ENCODE measurements at regions not wholly inside any gene's neighbourhood (a gene's known extent, or its start where the extent isn't known, plus 50 kb on each side); places are given as distances from the start of the nearest gene placed in this dataset.

DNA sequence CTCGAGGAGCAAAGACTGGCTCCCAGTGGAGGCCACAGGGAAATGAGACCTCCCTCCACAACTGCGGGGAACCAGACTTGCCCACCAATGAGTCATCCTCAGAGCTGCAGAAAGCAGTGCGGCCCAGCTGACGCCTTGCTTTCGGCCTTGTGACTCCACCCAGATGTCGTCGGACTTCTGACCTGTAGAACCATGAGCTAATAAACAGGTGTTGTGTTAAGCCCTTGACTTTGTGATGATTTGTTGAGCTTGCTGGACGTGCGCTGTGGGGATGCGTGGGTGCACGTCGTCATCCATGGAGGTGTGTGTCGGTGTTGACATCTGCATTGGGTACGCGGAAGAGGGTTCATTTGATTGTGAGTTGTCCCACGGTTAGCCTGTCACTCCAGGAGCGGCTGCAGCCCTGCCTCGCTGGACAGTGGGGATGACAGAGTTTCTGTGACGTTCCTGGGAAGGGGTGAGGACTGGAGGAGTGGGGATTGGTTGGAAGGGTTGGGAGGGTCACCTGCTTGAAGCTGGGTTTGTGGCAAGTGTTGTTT, 154.1 kb downstream of the SH3BP4 start:
- Histone ChIP-seq H3K27ac (ENCODE audit: low read depth) (no peak overlapping the region), H2AFZ (no peak overlapping the region), H4K20me1 (replicated peaks; ENCODE audit: insufficient read depth) (no peaks in the 10 kb centered on the region), H3K4me2 (no peak overlapping the region), H3K27me3 (ENCODE audit: insufficient read depth) (no peaks in the 10 kb centered on the region), H3F3A (replicated peaks; ENCODE audit: low read depth) (no peaks in the 10 kb centered on the region), H3K36me3 (ENCODE audit: insufficient read depth) (no peaks in the 10 kb centered on the region), H3K4me3 (no peak overlapping the region), H3K79me2 (replicated peaks; ENCODE audit: insufficient read depth) (no peaks in the 10 kb centered on the region), H3K9me2 (ENCODE audit: insufficient read depth) (no peaks in the 10 kb centered on the region), H3K4me1 (ENCODE audit: insufficient read depth) (no peaks in the 10 kb centered on the region)
- DNase-seq (ENCODE audit: low spot score) (no peak), ATAC-seq (no peak)
- Mint-ChIP-seq H3K4me3 (no peak overlapping the region), H3K27ac (no peak overlapping the region), H3K9me3 (no peaks in the 10 kb centered on the region), H3K27me3 (ENCODE audit: insufficient read depth, low read depth, poor library complexity) (peaks cover 1% of the 10 kb centered on the region), H3K36me3 (ENCODE audit: low read depth) (no peaks in the 10 kb centered on the region), H3K4me1 (peaks cover 9% of the 10 kb centered on the region)
- TF ChIP-seq EZH2 (IDR thresholded peaks at IDR 0.05; ENCODE audit: low read depth, unreplicated experiment) = no peak
- TF ChIP-seq ETS1 (IDR thresholded peaks at IDR 0.05) = no peak

DNA sequence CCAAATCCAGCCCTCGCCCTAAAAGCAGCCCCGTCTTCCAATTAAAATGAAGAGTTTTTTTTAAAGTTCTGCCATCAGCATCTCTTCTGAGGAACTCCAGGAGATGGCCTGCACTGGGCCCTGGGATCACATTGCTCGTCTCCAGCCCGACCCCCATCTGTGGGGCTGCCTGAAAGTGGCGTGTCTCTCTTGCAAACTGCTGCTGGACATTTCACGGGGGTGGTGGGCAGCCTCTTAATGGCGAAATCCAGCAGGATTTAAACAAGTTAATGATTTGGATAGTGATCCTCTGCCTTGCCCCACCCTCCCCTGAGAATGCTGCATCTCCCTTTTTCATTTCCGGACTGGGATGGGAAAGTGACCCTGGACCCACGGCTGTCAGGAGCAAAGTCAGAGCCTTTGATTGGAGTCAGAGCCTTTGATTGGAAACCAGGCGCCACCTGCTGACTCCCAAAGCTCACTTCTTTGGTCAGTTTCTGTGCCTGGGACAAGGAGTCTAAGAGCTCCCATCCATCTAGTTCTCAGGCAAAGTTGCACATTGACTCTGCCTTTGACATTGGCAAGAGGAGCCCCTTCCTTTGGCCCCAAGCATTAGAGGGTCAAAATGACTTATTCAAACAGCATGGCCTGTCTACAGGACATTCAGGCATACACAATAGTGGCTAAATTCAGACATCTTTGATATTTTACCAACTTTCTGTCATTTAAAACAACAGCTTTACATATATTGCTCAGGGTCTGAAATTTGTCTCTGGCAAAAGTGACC, 155.2 kb downstream of the SH3BP4 start:
- Histone ChIP-seq H3K27ac (ENCODE audit: low read depth) (no peak overlapping the region), H3K9me2 (ENCODE audit: insufficient read depth) (no peaks in the 10 kb centered on the region), H3K27me3 (ENCODE audit: insufficient read depth) (no peaks in the 10 kb centered on the region), H3K4me1 (ENCODE audit: insufficient read depth) (no peaks in the 10 kb centered on the region), H3K79me2 (replicated peaks; ENCODE audit: insufficient read depth) (no peaks in the 10 kb centered on the region), H2AFZ (no peak overlapping the region), H3K4me2 (no peak overlapping the region), H3K36me3 (ENCODE audit: insufficient read depth) (no peaks in the 10 kb centered on the region), H3F3A (replicated peaks; ENCODE audit: low read depth) (no peaks in the 10 kb centered on the region), H4K20me1 (replicated peaks; ENCODE audit: insufficient read depth) (no peaks in the 10 kb centered on the region), H3K4me3 (no peak overlapping the region)
- Mint-ChIP-seq H3K36me3 (ENCODE audit: low read depth) (no peaks in the 10 kb centered on the region), H3K4me1 (peaks cover 9% of the 10 kb centered on the region), H3K27ac (no peak overlapping the region), H3K9me3 (no peaks in the 10 kb centered on the region), H3K4me3 (no peak overlapping the region), H3K27me3 (ENCODE audit: insufficient read depth, low read depth, poor library complexity) (peaks cover 1% of the 10 kb centered on the region)
- peak; percentile 97 for ATAC-seq
- peak; percentile 84 for DNase-seq (ENCODE audit: low spot score)
- TF ChIP-seq, protein P1, sequence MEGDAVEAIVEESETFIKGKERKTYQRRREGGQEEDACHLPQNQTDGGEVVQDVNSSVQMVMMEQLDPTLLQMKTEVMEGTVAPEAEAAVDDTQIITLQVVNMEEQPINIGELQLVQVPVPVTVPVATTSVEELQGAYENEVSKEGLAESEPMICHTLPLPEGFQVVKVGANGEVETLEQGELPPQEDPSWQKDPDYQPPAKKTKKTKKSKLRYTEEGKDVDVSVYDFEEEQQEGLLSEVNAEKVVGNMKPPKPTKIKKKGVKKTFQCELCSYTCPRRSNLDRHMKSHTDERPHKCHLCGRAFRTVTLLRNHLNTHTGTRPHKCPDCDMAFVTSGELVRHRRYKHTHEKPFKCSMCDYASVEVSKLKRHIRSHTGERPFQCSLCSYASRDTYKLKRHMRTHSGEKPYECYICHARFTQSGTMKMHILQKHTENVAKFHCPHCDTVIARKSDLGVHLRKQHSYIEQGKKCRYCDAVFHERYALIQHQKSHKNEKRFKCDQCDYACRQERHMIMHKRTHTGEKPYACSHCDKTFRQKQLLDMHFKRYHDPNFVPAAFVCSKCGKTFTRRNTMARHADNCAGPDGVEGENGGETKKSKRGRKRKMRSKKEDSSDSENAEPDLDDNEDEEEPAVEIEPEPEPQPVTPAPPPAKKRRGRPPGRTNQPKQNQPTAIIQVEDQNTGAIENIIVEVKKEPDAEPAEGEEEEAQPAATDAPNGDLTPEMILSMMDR (conservative IDR thresholded peaks at IDR 0.05; ENCODE audit: low read depth in 2 of 2) = peak; percentile 69 to 87
- TF ChIP-seq POLR2AphosphoS5 (IDR thresholded peaks at IDR 0.05; ENCODE audit: low read depth) (no peak), ZNF331 (CRISPR knock-in tag; IDR thresholded peaks at IDR 0.05; ENCODE audit: low read depth) (no peak), REST (IDR thresholded peaks at IDR 0.05; ENCODE audit: unreplicated experiment) (no peak)

All from GM23338 (cell line).